Choroid plexus epithelial cell (primary cell): ENCODE measurements at regions not wholly inside any gene's neighbourhood (a gene's known extent, or its start where the extent isn't known, plus 50 kb on each side); places are given as distances from the start of the nearest gene placed in this dataset.

Source experiments
- DNase-seq: peaks from one replicate; pipeline ENCODE4 v3.0.0-alpha.2; 2010; ENCODE audit warnings: low read depth
- H3K4me3 ChIP-seq: 2 replicates; pipeline ENCODE4 v1.5.1; 2011; ENCODE audit warnings: low read depth, mild to moderate bottlenecking, control low read depth, low read length, moderate library complexity
- TF ChIP-seq, protein P1 (sequence below): conservative IDR thresholded peaks from 2 replicates; pipeline ENCODE4 v1.5.1; 2011; ENCODE audit warnings: low read depth, mild to moderate bottlenecking, control low read depth, inconsistent platforms, low read length, moderate library complexity

DNA sequence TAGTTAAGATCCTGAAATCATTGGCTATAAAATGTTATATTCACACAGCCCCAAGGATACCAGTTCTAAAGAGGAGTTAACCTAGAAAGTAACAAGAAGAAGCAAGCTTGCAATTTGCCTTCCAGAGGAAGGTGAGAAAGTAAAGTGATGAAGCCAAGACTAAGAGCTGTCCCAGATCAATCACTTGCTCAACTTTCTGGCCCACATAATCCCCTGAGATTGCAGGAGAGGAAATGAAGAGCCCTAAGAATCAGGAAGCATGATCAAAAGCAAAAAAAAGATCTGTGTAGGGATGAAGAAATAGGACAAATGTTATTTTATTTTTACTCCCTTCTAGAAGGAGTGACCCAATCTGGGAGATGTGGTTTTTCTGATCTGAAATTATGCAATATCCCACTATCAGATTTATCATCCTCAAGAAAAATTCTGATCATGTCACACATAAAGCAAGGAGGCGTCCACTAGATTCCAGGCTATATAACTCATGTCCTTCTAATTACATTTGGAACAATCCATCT lies 180.3 kb upstream of the GUCY1A2 start:
- DNase-seq = no peak
- TF ChIP-seq, protein P1, sequence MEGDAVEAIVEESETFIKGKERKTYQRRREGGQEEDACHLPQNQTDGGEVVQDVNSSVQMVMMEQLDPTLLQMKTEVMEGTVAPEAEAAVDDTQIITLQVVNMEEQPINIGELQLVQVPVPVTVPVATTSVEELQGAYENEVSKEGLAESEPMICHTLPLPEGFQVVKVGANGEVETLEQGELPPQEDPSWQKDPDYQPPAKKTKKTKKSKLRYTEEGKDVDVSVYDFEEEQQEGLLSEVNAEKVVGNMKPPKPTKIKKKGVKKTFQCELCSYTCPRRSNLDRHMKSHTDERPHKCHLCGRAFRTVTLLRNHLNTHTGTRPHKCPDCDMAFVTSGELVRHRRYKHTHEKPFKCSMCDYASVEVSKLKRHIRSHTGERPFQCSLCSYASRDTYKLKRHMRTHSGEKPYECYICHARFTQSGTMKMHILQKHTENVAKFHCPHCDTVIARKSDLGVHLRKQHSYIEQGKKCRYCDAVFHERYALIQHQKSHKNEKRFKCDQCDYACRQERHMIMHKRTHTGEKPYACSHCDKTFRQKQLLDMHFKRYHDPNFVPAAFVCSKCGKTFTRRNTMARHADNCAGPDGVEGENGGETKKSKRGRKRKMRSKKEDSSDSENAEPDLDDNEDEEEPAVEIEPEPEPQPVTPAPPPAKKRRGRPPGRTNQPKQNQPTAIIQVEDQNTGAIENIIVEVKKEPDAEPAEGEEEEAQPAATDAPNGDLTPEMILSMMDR = no peak
- H3K4me3 ChIP-seq = no peak overlapping the region

DNA sequence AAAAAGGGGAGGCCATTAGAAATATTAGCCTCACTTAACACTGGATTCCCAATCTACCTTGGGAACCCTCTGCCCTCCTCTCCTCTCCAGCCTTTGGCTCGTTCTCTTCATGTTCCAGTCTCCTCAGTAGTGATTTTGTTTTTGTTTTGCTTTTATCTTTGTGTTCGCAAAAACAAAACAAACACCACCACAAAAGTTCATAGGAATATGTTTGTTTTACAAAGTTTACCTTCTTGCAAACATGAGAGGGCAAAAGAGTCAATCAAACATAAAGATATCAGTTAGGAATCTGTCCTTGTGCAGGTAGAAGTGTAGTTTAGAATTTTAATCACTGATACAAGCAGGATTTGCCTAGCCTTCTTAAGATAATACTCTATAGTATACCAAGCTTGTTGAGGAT lies 179.7 kb upstream of the GUCY1A2 start:
- H3K4me3 ChIP-seq = no peak overlapping the region
- TF ChIP-seq, protein P1 = no peak
- DNase-seq = no peak

DNA sequence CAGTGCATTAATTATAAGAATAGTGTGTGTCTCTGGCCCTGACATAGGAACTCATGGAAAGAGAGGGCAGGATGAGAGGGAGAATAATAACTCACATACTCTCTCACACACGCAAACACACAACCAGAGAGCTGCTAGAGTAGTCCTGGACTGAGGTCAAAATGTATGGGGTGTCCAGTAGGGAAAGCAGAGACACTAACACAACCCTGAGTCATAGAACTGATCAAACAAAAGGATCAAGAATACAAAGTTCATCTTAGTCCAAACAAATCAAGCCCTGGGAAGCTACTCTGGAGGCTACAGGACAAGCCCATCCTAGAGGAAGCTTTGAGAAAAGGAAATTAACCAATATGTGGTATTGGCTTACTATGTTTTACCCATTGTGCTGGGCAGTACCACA lies 178.5 kb upstream of the GUCY1A2 start:
- DNase-seq = no peak
- TF ChIP-seq, protein P1 = no peak
- H3K4me3 ChIP-seq = no peak overlapping the region

DNA sequence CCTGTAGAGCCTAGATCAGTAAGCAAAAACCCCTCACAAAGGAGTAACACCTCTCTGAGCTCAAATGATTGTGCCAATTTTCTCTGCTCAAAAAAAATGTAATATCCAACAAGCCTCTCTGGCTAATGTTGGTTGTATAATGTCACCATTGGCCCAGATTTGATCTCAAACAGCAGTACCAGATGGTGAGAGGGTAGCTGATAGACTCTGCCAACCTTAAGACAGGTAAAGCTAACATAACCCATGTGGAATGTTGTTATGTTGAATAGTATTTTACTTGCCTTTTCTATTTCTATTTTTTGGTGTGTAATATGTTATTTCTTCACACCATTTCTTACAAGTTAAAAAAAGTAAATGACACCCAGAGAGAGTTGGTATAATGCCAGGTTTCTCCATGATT lies 166.7 kb upstream of the GUCY1A2 start:
- DNase-seq = no peak
- H3K4me3 ChIP-seq = no peak overlapping the region

DNA sequence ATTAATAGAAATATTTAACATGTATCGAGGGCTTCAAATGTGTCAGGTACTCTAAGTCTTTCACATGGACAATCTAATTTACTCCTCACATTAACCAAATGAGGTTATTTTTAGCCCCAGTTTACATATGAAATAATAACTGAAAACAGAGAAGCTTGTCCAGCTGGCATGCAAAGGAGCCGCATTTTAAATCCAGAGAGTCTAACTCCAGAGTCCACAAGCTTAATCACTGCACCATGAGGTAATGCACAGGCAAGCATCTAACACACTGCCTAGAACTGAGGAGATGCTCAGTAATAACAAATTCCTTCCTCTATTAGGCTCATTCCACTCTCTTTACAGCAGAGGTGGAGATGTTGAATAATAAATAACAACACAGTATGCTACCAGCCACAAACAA lies 165.7 kb upstream of the GUCY1A2 start:
- no peak for DNase-seq
- TF ChIP-seq, protein P1 = no peak
- no peak overlapping the region for H3K4me3 ChIP-seq

More for the DNA sequence above, 166.7 kb upstream of the GUCY1A2 start:
- TF ChIP-seq, protein P1 = no peak

DNA sequence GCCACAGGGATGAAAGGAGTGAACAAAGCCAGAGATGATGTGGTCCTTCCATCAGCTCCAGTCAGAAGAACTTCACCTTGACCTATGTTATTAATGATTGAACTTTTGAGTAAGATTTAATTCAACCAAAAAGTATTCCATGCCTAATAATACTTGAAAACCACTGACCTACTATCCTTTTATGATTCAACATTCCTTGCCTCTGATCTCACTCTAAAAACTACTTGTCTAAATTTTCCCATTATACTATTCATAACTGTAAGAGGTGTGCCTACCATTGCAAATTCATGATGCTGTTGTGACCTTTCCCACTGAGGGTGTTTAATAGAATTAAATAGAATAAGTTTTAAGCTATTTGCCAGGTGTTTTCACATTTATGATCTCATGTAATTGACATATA lies 164.7 kb upstream of the GUCY1A2 start:
- DNase-seq = no peak
- TF ChIP-seq, protein P1 = no peak
- no peak overlapping the region for H3K4me3 ChIP-seq

DNA sequence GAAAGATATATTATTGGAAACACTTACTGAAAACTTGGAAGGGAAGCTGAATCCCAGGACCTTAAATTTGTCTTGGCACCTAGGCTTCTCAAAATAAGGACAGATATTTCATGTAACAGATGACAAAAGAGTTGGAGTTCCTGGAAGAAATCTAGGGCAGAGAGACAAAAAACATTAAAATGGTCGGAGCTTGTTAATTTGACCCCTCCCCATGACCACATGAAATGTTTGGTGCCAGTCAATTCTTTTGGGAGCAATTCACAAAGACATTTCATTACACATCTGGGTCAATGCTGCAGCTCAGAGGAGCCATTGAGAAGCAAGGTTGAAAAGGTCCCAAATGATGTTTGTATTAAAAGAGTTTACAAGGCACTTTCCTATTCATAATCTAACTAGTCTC lies 162.0 kb upstream of the GUCY1A2 start:
- H3K4me3 ChIP-seq = no peak overlapping the region
- TF ChIP-seq, protein P1 = no peak

More for the DNA sequence above, 162.0 kb upstream of the GUCY1A2 start:
- no peak for DNase-seq
